ENCODE measurements at regions not wholly inside any gene's neighbourhood (a gene's known extent, or its start where the extent isn't known, plus 50 kb on each side); places are given as distances from the start of the nearest gene placed in this dataset.

DNA sequence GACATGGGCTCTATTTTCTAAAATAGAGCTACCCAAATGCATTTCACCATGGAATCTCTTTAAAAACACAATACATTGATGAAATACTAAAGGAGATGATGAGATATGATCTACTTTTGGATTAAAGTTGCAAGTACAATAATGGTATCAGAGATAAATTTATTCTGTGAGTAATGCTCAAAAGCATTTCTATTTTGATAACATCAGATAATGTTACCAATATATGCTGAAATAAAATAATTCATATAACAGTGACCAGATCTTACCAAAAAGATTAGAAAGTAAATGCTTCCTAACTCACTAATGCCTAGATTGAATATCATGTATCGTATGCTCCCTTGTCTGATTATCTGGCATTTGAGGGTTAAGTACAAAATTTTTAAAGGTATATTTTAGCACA is 761.8 kb upstream of the ZNF608 start:
- no peak for TF ChIP-seq POLR2A (IDR thresholded peaks at IDR 0.05; ENCODE audit: low read depth, low read length)
- TF ChIP-seq FOS (IDR thresholded peaks at IDR 0.05; ENCODE audit: borderline replicate concordance, insufficient read depth, low read length), result no peak
- TF ChIP-seq, protein P1, sequence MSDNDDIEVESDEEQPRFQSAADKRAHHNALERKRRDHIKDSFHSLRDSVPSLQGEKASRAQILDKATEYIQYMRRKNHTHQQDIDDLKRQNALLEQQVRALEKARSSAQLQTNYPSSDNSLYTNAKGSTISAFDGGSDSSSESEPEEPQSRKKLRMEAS (IDR thresholded peaks at IDR 0.05; ENCODE audit: insufficient read depth, insufficient read length), result no peak
- no peak for TF ChIP-seq POLR2AphosphoS5 (IDR thresholded peaks at IDR 0.05; ENCODE audit: insufficient read depth, low read depth, low read length)
- no peak for TF ChIP-seq GATA2 (IDR thresholded peaks at IDR 0.05; ENCODE audit: insufficient read depth, insufficient read length, low read depth, low read length)
- no peak for TF ChIP-seq JUN (IDR thresholded peaks at IDR 0.05; ENCODE audit: borderline replicate concordance, insufficient read depth, insufficient read length, low read depth)
- TF ChIP-seq EZH2 (IDR thresholded peaks at IDR 0.05; ENCODE audit: borderline replicate concordance, low read depth, low read length, severe bottlenecking), result no peak
- no peak for TF ChIP-seq MYC (IDR thresholded peaks at IDR 0.05; ENCODE audit: low read depth, low read length)
- TF ChIP-seq CTCF (IDR thresholded peaks at IDR 0.05; ENCODE audit: extremely low read depth in 1 of 2, insufficient read depth in 1 of 2, low read depth in 1 of 2, low read length in 2 of 2), result no peak
- ChIA-PET CTCF (no interaction called here), POLR2A (no interaction called here)
- no peaks in the 10 kb centered on the region for H3K4me1 ChIP-seq (ENCODE audit: control insufficient read depth, extremely low read depth, insufficient read depth, low read length)
- no TSS peak for BruUV-seq (replicated peaks)
- H3K79me2 ChIP-seq (ENCODE audit: control insufficient read depth, insufficient read depth, low read length), result no peaks in the 10 kb centered on the region
- no peaks in the 10 kb centered on the region for H3K9me1 ChIP-seq (replicated peaks; ENCODE audit: control insufficient read depth, extremely low read depth, insufficient read depth, low read length)
- no peak overlapping the region for H3K9ac ChIP-seq (replicated peaks; ENCODE audit: extremely low read depth, insufficient read depth, low read length)
- H3K4me3 ChIP-seq (replicated peaks in 1 of 3; ENCODE audit: insufficient read depth in 1 of 3, low read depth in 1 of 3, low read length in 3 of 3), result no peak overlapping the region
- H4K20me1 ChIP-seq (replicated peaks; ENCODE audit: control insufficient read depth, extremely low read depth, insufficient read depth, low read length), result no peaks in the 10 kb centered on the region
- no peak overlapping the region for H3K4me2 ChIP-seq (ENCODE audit: insufficient read depth, low read length)
- no peaks in the 10 kb centered on the region for H3K36me3 ChIP-seq (ENCODE audit: control insufficient read depth in 2 of 2, extremely low read depth in 1 of 2, insufficient read depth in 2 of 2, low read length in 2 of 2)
- H3K9me3 ChIP-seq (replicated peaks; ENCODE audit: control insufficient read depth, insufficient read depth, low read length), result no peaks in the 10 kb centered on the region
- H2AFZ ChIP-seq (ENCODE audit: low read depth, low read length), result no peak overlapping the region
- dilution Hi-C loops (cut with MboI; ENCODE audit: extremely low pct_ligation_motif_present, low sequenced_read_pairs), result no loop called here
- DNase-seq (ENCODE audit: low read depth, low spot score), result no peak
- no peaks in the 10 kb centered on the region for H3K27me3 ChIP-seq (ENCODE audit: control insufficient read depth in 2 of 2, insufficient read depth in 2 of 2, low read length in 2 of 2)
- intact Hi-C loops (cut with micrococcal nuclease), result no loop called here
- FAIRE-seq, result no peak
- H3K27ac ChIP-seq (ENCODE audit: insufficient read depth, low read depth, low read length), result no peak overlapping the region

All from endothelial cell of umbilical vein (primary cell).